ELR (cell line): ENCODE measurements at regions not wholly inside any gene's neighbourhood (a gene's known extent, or its start where the extent isn't known, plus 50 kb on each side); places are given as distances from the start of the nearest gene placed in this dataset.

ENCODE experiments used
- DNase-seq: peaks from one replicate; pipeline ENCODE4 v3.0.0-alpha.2; 2015; ENCODE audit warnings: low read depth

DNA sequence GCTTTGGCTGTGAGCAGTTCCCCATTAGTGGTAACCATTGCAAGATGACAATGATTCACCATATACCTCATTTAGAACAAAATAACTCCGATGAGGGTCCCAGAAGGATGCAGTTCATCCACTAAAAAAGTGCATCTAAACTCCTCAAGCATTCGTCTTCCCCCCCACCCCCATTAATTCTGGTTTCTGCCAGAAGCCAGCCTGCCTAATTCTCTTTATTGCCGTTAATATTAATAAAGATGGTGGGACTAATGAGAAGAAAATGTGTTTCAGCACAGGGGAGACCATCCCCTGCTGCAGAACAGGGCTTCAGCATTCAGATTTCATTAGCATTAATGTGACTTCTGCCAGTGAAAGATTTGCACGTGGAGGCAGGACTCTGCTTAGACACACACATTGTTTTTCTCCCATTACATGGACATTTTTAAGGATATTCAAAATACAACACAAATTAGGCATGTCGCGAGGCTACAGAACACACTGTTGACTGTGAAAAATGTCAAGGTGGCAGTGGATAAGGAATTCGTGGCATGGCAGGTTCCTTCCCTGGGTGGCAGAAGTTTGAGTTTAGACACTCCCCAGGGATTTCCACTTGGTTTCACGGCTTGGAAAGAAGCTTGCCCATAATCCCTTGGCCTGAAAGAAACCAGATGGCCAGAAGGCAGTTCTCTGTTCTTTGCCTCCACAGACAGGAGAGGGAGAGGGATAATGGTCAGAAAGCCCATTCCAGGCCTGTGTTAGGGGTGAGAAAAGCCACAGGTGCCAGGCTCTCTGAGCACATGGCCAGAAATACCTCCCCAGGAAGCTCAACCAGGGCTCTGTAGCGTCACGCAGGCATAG lies 236.5 kb downstream of the FOXO1 start:
- no peak for DNase-seq

DNA sequence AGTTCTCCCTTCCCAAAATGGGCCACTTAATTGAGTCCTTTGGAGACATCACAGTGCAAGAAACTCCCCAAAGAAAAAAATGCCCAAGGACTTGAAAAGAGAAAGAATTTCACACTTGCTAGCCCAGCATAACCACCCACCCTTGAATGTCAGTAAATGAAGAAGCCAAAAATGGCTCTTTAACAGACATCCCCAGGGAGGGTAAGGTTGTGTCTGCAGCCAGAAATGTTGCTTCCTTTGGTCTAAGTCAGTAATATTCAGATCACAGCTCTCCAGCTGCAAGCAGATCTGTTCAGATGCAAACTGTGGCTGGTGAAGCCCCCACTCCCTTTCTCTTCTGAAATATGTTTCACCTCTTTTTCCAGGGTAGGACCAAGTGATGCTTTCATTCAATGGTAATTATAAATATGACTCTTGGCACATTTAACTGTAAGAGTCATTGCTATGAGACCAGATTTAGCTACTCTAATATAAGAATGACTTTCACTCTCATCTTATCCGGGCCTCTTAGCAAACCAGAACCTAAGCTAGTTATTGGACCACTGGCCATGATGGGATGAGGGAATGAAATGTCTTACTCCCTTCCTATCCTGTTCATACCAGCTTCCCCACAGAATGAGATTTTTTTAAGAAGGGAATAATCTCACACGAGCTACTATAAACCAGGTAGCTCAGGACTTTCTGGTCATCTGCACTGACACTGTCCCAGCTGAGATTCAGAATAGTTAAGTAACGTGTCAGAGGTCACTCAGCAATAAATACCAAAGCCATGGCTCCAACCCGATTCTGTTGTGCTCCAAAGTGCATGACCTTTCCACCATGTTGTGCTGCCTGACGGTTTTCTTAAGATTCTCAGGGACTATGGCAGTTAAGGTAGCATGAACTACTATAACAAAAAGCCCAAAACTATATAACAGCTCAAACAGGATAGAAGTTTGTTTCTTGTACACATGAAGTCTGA lies 234.1 kb downstream of the FOXO1 start:
- DNase-seq, result no peak

DNA sequence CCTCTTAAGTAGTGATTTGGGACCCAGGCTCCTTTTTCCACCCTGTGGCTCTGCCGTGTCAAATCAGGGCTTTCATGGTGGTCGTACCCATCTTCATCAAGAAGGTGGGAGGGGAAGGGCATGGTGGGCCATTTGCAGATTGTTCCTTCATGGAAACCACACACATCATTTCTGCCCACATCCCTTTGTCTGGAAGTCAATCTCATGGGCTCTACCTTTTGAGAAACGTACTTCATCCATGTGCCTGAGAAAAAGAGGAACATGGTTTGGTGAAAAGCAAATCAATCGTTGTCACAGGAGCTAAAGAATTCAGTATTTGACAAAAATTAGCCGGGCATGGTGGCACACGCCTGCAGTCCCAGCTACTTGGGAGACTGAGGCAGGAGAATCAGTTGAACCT lies 233.4 kb downstream of the FOXO1 start:
- DNase-seq, result no peak

DNA sequence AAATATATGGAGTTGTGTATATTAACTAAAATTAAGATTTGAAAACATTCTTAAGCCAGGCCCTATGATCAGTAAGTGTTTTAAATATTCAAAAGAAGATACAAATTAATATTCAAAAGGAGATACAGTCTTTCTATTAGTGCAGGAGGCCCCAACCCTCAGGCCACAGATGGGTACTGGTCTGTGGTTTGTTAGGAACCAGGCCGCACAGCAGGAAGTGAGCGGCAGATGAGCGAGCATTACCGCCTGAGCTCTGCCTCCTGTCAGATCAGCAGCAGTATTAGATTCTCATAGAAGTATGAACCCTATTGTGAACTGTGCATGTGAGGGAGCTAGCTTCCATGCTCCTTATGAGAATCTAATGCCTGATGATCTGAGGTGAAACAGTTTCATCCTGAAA lies 232.9 kb downstream of the FOXO1 start:
- DNase-seq, result peak; percentile 27

DNA sequence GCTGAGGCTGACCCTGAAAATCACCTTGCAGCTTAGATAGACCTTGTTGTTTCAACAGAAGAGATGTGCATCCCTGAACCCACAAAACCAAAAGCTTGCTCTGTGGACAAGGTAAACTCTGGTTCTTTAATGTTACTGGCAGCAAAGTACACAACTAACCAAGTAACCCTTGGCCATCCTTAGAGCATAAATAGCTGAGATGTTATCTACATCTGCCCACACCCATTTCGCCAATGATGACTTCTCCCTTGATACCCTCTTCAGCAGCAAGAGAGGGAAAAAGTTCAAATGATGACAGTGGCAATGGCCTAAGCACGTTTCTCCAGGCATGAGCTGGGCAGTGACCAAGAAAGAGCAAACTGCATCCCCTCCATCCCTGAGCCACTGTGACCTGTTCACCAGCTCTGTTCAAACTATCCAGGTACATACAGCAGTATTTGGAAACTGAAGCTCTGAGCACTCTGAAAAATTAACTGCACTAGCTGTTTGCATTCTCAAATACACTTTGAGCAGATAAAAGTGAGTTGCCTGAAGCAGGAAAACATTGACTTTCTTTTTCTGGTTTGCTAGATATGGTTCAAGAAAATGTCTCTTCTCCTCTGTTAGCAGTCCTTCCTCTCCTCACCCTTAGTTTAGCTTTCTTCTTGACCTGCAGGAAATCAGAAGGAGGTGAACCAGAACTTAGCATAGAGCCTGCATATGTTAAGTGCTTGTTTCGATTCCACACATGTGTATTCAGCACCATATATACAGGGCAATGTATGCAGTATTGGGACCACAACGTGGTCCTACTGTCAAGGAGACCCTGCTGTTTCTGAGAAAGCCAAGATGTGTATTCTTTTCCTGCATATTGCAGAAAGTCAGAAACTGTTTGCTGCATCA lies 231.7 kb downstream of the FOXO1 start:
- DNase-seq, result no peak

DNA sequence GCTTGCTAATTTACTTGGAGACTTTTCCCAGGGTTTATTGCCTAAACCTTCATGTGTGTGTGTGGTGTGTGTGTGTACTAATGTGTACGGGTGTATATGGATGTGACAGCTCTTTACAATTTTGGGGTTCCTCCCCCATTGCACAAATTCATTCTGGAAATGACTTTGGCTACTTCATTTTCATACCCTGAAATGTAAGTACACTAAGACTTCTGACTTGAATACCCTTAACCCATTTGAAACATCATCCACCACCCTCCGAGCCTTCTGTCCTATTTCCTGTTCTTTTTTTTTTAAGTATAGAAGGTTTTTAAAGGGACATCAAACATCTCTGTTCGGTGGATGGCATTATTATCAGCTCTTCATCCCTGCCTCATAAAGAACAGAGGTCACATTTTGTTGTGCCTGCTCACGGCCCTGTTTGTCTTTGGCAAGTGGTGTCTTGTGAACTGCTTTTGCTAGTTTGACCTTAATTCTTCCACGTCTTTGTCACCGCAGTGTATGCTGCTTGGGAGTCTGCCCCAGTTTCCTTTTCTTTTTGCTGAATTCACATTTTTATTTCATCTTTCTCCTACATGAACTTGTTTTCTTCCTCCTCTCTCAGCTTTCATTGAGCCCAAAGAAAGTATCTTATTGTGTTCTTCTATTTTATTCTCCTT lies 228.3 kb downstream of the FOXO1 start:
- DNase-seq, result no peak

DNA sequence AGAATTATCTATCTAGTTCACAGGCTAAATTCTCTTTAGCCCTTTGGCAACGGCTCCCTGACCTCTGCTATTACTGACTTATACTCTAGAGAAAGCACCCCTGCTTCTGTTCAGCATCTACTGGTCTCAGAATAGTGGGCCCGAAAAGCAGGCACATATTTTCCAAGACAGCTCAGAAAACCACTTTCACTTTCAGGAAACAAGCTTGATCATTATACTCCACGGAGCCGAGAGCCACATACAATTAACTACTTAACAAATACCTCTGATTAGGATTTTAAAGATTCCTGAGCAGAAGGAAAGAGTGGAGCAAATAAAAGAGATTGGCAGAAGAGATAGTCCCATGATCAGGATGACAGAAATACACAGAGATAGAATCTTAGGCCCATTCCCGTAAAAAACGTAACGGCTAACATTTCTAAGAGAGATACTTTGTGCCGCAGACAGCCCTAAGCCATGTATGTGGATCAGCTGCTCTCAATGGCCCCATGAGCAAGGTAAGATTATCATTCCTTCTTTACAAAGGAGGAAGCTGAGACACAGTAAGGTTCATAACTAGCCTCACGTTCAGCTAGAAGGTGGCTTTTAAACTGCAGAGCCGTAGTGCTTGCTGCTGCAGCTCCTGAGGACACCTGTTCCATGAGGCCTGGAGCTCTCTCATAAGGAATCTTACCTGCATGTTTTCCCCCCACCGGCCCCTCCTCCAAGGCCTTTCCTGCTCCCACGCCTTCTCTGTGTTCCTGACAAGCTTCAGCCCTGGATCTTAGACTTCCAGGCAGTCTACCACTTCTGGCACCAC lies 227.2 kb downstream of the FOXO1 start:
- no peak for DNase-seq

DNA sequence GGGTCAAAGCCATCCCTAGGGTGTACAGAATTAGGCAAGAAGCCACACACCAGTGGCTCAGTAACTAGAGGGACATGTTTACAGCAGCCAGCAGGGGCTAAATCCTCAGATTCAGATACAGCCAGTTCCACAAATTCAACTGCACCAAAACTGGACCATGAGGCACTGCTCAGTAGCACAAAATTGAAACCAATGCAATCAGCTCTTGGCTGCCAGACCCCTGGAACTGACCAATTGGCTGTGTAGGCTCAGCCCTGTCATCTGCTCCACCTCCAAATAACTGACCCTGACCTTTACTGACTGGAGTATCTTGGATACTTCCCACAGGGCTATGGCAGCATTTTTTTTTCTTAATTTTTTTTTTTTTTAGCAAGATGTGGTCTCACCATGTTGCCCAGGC lies 226.5 kb downstream of the FOXO1 start:
- no peak for DNase-seq

DNA sequence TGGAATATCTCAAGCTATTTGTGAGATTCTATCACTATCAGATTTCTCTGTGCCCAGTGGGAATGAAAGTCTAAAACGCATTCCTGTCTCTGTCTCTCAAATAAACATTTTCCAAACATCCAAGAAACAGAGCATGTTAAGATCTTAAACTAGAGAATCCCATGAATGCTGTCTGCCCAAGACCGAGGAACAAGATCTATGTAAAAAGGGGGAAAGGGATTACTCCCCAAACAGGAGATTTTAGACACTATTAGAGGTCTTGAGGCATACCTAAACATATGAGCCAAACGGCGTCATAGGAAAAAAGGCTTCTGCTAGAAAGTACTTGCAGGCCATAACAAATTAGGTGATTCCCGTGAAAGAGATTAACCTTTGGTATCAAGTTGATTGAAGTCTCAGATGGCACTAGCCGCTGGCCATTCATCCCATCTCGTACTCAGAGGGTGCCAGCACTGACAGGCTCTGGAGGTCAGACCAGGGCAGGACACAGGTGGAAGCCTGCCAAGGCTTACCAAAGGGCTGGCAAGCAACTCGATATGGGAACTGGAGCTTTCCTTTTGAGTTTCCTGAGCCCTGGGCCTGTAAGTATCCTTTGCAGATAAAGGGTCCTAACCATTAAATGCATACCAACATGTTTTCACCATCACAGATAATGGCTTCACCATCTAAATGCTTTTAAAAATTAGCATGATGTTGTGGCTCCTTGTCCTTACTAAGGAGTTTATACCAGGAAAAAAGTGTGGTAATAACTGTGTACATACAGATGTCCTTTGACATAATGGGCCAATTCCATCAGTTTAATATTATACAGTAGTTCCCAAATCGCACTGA lies 225.2 kb downstream of the FOXO1 start:
- DNase-seq, result no peak

DNA sequence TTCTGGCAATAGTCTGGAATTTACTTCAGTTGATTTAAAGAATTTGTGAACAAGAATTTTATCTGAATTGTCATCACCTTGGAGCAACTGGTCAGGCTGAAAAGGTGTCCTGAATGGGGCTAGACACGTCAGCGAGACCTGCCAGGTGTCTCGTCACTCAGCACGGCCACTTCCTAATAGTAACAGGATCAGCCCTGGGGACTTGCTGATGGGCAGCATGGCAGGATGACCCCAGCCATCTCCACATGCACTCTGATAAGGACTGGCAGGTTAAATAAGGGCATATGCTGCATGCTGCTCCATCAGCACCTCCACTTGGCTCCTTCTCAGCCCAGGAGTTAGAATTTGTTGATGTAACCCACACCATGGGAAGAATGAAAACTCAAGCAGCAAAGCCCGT lies 224.2 kb downstream of the FOXO1 start:
- no peak for DNase-seq

DNA sequence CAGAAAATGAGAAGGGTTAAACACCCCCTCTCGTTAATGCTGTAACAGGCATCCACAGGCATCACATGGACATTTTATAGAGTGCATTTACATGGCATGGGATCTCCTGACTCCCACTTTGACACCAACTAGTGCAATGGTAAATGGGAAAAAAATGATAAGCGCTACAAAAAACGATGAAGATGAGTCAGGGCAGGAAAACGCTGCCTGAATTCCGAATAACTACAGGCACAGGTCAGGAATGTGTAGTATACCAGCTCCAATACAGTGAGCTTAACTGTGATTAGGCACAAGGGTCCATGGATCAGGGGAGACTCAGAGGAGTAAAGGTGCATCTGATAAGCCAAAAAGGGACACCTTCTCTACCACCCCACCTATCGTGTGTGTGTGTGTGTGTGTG lies 223.6 kb downstream of the FOXO1 start:
- DNase-seq, result no peak

DNA sequence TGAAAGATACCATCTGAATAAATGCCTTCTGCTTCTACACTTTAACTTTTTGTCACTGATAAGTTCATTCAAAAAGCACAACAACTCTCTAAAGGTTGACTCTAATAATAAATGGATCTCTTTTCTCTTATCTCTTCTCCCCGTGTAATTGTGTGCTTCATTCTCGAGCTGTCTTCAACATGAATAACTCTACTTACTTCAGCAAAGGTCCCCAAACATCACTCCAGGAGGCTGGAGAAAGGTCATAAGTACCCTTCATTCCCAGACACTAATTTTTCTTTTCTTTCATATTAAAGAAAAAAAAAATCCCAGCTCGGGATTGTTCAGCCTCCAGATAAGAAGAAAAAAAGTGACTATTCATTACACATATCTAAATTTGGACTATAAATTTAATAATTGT lies 222.2 kb downstream of the FOXO1 start:
- no peak for DNase-seq

DNA sequence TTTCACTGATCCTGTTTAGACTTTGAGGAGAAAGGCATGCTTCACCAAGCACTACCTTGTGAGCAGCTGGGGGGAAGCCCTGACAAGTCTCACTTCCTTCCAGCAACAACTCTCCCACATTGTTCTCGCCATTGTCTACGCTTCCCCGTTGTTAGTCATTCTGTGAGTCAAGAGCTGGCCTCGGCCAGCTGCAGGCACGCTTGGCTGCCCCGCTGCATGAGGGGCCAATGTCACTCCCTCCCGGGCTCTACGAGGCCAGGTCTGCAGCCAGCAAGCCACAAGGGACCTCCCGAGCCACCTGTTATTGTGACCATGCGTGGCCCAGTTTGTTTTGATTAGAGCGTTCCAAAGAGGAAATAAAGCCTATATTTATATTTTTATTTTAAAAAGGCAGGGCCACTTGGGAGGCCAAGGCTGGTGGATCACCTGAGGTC lies 220.9 kb downstream of the FOXO1 start:
- DNase-seq, result peak; percentile 51

DNA sequence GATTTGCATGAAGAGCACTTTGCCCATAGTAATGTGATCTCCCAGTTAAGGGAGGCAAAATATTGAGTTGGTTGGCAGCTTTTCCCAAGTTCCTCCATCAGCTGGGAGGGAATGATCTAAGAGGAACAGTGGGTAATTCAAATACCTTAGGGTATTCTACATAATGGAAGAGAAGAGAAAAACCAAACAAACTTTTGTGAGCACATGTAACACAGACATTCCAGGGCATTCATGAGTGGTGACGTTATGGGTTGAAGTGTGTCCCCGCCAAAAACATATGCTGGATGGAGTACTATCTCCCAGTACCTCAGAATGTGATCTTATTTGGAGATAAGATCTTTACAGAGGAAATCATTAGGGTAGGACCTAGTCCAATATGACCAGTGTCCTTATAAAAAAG lies 220.1 kb downstream of the FOXO1 start:
- no peak for DNase-seq

DNA sequence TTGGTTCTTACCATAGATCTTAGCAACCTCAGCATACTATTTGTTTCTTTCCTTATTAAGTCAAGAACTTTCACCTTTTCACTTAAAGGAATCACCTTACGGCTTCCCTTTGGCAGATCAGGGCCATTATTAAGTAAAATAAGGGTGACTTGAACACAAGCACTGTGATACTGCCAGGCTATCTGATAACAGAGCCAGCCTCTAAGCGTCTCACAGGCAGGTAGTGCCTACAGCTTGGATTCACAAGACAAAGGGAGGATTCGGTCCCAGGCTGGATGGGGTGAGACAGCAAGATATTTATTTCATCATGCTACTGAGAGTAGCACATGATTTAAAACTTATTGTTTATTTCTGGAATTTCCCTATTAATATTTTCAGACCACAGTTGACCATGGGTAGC lies 218.6 kb downstream of the FOXO1 start:
- DNase-seq, result no peak

DNA sequence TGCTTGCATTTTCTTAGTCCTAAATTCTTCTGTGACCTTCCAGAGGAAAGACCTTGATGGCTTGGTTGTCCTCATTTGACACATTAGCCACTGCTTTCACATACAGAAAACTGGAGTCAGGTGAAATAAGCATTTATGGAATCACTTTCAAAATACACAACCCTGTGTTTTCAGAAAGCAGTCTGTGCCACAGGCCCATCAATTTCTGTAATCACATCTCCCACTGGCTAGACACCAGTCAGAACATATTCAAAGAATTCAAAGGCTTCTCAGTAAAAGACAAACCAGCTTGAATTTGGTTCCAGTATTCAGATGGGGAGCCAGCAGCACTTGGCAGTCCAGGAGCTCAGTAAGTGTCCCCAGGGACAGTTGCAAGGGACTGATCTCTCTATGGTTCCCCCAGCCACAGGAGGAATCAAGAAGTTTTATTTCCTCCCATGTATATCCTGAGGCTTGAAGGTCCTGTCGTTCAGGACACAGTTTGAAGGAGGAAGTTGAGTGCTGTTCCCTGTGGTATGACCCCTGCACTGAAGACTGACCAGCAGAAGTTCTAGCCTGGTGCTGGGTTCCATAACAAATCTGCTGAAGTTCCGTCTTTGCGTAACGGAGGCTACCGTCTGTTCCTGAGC lies 214.3 kb downstream of the FOXO1 start:
- DNase-seq, result no peak

DNA sequence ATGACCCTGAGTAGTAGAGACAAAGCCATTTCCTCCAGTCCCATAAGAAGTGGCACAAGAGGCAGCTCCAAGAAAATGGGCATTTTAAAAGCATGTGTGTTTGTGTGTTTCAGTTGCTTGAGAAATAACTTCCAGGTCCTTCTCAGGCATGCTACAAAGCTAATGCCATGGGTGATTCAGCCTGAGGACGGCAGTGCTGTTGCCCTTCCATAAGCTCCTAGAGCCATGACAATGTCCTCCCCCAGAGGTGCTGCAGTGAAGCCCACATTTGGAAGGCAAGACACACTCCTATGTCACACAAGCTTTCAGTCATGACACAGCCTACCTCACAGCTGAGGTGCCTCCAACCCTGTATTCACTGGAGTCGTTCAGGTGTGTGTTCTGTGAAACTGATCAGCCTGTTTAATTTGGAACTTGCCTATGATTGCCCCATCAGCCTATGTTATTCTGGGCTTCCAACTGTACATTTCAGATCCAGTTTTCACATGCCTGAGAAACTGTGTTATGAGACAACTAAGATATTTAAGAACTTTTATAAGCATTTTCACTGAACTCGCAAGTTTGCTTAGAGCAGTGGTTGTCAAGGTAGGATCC lies 213.6 kb downstream of the FOXO1 start:
- no peak for DNase-seq

DNA sequence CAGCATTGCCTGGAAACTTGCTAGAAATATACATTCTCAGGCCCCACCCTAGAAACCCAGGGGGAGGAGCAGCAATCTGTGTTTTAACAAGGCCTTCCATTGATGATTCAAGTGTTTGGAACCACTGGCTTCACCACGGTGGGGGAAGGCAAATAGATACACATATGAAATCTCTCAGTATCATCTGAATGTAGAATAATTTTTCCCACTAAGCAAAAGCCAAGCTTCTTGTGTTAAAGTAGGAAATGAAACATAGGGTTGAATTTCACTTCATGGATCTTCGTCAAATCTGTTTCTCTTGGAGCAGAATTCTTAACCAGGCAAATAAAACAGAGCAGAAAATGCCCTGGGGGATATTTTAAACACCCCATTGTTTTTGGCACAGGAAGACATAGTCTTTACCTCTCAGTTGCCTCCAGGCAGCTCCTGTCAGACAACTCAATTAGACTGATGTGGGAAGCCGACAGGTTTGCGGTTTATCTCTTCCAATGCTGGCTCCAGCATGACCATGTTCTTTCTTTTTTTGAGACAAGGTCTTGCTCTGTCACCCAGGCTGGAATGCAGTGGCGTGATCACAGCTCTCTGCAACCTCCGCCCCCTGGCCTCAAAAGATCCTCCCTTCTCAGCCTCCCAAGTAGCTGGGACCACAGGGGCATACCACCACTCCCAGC lies 213.0 kb downstream of the FOXO1 start:
- DNase-seq, result peak; percentile 5
